Stimulated activated naive CD8-positive, alpha-beta T cell treated with anti-CD3 and anti-CD28 coated beads, Interleukin-15, Interleukin-2, amounts not matched to agents 100 ng/mL and 50 ng/mL, for 24 hours (primary cell): ENCODE measurements at regions not wholly inside any gene's neighbourhood (a gene's known extent, or its start where the extent isn't known, plus 50 kb on each side); places are given as distances from the start of the nearest gene placed in this dataset.

Experiments used
- H3K27ac Mint-ChIP-seq: one replicate; pipeline ENCODE4 v1.8.0; 2021; ENCODE audit warnings: mild to moderate bottlenecking, mixed read lengths
- H3K27me3 Mint-ChIP-seq: one replicate; pipeline ENCODE4 v1.8.0; 2021; ENCODE audit warnings: mixed read lengths
- H3K36me3 Mint-ChIP-seq: one replicate; pipeline ENCODE4 v1.8.0; 2021; ENCODE audit warnings: low read depth, mixed read lengths
- H3K4me1 Mint-ChIP-seq: one replicate; pipeline ENCODE4 v1.8.0; 2021; ENCODE audit warnings: low read depth, mixed read lengths
- H3K4me3 Mint-ChIP-seq: one replicate; pipeline ENCODE4 v1.8.0; 2021; ENCODE audit warnings: mild to moderate bottlenecking, mixed read lengths
- H3K9me3 Mint-ChIP-seq: one replicate; pipeline ENCODE4 v1.8.0; 2021; ENCODE audit warnings: mixed read lengths

- no peaks in the 10 kb centered on the region for H3K27me3 Mint-ChIP-seq
- H3K9me3 Mint-ChIP-seq, result peaks cover 8% of the 10 kb centered on the region
- H3K27ac Mint-ChIP-seq, result no peak overlapping the region
Observed at GRCh38 chr3:99549957-99550603, 88.3 kb upstream of the COL8A1 start.

GRCh38 chr3:99549220-99549619 is 89.2 kb upstream of the COL8A1 start:
- Mint-ChIP-seq H3K27ac (no peak overlapping the region), H3K4me1 (no peaks in the 10 kb centered on the region), H3K4me3 (no peak overlapping the region), H3K9me3 (peaks cover 2% of the 10 kb centered on the region), H3K27me3 (no peaks in the 10 kb centered on the region), H3K36me3 (no peaks in the 10 kb centered on the region)

More at GRCh38 chr3:99549957-99550603, 88.3 kb upstream of the COL8A1 start:
- Mint-ChIP-seq H3K36me3 (no peaks in the 10 kb centered on the region), H3K4me1 (no peaks in the 10 kb centered on the region), H3K4me3 (no peak overlapping the region)

GRCh38 chr3:99548674-99549073 is 89.7 kb upstream of the COL8A1 start:
- H3K27me3 Mint-ChIP-seq, result no peaks in the 10 kb centered on the region
- no peaks in the 10 kb centered on the region for H3K36me3 Mint-ChIP-seq
- no peak overlapping the region for H3K4me3 Mint-ChIP-seq
- no peak overlapping the region for H3K27ac Mint-ChIP-seq
- peaks cover 4% of the 10 kb centered on the region for H3K9me3 Mint-ChIP-seq
- H3K4me1 Mint-ChIP-seq, result no peaks in the 10 kb centered on the region

DNA sequence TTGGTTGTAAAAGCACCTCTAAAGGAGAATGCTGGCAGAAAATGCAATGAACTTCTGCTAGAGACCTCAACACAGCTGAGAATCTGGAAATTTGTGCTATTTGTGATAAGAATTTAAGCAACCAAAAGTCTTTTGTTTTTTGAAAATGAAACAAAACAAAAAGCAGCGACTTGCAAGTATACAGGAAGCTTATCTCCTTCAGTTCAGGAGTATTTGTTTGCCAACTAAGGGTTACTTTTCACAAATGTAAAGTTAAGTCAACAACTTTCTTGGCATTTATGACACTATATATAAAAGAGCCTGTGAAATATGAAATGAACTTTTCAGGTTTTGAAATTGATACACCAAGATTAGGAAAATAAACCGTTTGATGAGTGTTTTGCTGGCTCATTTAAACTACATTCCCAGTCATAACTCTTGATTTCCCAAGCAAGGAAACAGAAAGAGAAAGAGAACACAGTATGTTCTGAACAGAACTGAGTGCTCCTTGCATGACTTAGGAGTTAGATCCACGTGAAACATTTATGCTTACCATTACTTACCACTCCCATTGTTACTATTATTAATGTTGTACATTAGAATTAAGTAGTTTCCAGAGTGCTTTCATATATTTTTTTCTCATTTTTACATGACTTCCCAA is 92.3 kb upstream of the COL8A1 start:
- Mint-ChIP-seq H3K27me3 (no peaks in the 10 kb centered on the region), H3K9me3 (peaks cover 4% of the 10 kb centered on the region), H3K27ac (no peak overlapping the region), H3K36me3 (no peaks in the 10 kb centered on the region), H3K4me1 (no peaks in the 10 kb centered on the region), H3K4me3 (no peak overlapping the region)

DNA sequence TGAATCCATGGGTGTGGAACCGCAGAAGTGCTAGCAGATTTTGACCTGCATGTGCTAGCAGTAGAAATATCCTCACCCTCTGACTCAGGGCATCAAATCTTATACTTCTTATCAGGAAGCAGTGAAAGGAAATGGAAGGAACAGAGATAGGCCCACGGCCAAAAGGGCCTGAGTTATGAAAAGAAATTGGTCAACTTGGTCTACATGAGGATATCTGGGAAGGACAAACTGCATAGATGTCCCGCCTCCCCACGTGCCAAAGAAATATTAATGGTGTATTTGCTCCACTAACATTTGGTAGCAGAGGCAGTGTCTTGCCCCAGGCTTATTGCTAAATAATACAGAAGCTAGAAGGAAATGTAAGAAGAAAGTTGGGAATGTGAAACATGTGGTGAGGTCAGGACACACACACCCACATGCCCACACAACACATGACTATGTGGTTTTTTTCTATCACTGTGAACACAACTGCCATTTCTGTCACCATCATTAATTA is 93.6 kb upstream of the COL8A1 start:
- Mint-ChIP-seq H3K27ac (no peak overlapping the region), H3K27me3 (no peaks in the 10 kb centered on the region), H3K9me3 (peaks cover 4% of the 10 kb centered on the region), H3K36me3 (no peaks in the 10 kb centered on the region), H3K4me1 (no peaks in the 10 kb centered on the region), H3K4me3 (no peak overlapping the region)

GRCh38 chr3:99543796-99544195 is 94.6 kb upstream of the COL8A1 start:
- no peak overlapping the region for H3K27ac Mint-ChIP-seq

GRCh38 chr3:99542767-99543518 is 95.5 kb upstream of the COL8A1 start:
- no peaks in the 10 kb centered on the region for H3K27me3 Mint-ChIP-seq
- H3K36me3 Mint-ChIP-seq, result no peaks in the 10 kb centered on the region
- H3K4me3 Mint-ChIP-seq, result no peak overlapping the region
- H3K27ac Mint-ChIP-seq, result no peak overlapping the region
- H3K9me3 Mint-ChIP-seq, result peaks cover 4% of the 10 kb centered on the region
- H3K4me1 Mint-ChIP-seq, result no peaks in the 10 kb centered on the region

More at GRCh38 chr3:99543796-99544195, 94.6 kb upstream of the COL8A1 start:
- Mint-ChIP-seq H3K9me3 (peaks cover 4% of the 10 kb centered on the region), H3K27me3 (no peaks in the 10 kb centered on the region), H3K4me3 (no peak overlapping the region), H3K4me1 (no peaks in the 10 kb centered on the region), H3K36me3 (no peaks in the 10 kb centered on the region)

DNA sequence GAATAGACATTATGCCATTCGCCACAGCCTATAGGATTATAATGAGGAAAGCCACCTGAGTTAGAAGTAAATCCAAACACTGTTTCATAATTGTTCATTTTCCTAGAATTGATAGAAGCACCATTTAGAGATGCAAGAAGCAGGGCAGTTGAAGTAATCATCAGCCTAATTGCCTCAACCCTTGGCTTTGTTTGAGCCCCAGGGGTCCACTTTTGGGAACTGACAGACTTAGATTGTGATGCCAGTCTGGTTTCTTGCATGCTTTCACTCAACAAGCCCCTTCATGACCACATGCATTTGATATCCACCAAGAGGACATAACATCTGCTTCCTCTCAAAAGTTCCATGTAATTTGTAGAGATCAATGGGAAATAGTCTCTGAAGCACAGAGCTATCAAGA is 97.2 kb upstream of the COL8A1 start:
- no peaks in the 10 kb centered on the region for H3K4me1 Mint-ChIP-seq
- no peaks in the 10 kb centered on the region for H3K27me3 Mint-ChIP-seq

GRCh38 chr3:99537416-99537815 is 101.0 kb upstream of the COL8A1 start:
- peaks cover 5% of the 10 kb centered on the region for H3K27me3 Mint-ChIP-seq
- no peaks in the 10 kb centered on the region for H3K4me1 Mint-ChIP-seq
- H3K27ac Mint-ChIP-seq, result no peak overlapping the region
- H3K36me3 Mint-ChIP-seq, result no peaks in the 10 kb centered on the region
- H3K4me3 Mint-ChIP-seq, result no peak overlapping the region
- H3K9me3 Mint-ChIP-seq, result no peaks in the 10 kb centered on the region

More for the DNA sequence above, 97.2 kb upstream of the COL8A1 start:
- no peaks in the 10 kb centered on the region for H3K36me3 Mint-ChIP-seq
- no peak overlapping the region for H3K4me3 Mint-ChIP-seq
- peaks cover 4% of the 10 kb centered on the region for H3K9me3 Mint-ChIP-seq
- H3K27ac Mint-ChIP-seq, result no peak overlapping the region

DNA sequence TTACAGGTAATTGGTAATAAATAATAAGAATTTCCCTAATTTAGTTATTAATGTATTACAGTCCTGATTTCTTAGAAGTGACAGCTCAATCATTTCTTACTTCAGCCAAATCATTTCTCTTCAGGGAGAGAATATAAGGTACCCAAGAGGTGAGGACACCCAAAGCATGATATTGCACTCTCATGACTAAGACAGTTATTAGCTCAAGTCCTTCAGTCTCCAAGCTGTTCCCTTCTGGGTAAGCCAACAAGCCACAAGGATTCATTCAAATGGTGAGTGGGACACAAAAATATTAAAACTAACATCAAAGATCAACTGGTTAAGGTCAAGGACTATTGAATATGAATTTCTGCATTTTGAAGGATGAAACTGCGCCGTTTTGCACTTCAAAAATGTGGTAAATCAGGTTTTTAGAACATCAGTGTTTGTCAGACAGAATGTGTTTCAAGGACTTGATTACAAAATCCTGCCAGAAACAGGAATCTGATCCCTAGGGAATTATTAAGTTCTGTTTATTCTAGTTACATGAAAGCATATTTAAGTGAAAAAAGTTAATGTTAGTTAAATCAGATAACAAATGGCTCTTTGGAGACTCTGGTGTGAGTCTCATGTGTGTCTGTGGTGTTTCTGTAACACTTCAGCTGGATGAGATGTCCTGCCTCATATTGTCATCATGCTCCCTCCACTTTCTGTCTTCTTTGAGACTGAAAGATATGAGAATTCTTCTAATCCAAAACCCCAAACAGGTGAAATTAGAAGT is 101.7 kb upstream of the COL8A1 start:
- H3K9me3 Mint-ChIP-seq, result no peaks in the 10 kb centered on the region
- H3K36me3 Mint-ChIP-seq, result no peaks in the 10 kb centered on the region
- peaks cover 5% of the 10 kb centered on the region for H3K27me3 Mint-ChIP-seq
- H3K27ac Mint-ChIP-seq, result no peak overlapping the region
- H3K4me3 Mint-ChIP-seq, result no peak overlapping the region
- H3K4me1 Mint-ChIP-seq, result no peaks in the 10 kb centered on the region

DNA sequence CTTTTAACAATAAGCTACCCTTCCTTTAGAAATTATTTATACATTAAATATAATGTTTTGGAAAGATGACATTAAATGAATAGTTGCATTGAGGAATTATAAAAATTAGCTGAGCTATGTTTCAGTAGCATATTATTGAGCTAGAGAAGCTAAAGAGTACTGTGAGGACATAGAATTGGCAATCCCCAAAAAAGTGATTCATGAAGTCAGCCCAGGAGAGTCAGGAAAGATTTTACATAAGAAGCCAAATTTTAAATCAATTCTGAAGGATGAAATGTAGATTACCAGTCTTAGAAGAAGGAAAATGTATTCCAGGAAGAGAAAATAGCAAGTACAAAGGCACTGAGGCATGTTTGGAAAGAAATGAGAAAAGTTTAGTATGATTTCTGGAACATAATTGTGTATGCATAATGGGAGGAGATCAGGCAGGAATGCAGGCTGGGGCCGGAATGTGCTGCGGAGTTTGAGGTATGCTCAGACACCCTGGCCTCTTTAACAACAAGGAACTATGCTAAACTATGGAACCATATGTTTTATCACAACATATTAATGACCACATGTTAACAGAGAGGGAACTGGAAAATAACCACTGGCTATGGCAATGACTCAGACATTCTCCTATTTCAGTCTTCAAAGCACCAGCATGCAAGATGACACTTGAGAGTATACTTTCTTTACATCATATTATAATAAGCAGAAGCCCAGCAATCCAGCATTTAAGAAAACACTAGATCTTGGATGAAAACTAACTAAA is 103.3 kb upstream of the COL8A1 start:
- no peak overlapping the region for H3K4me3 Mint-ChIP-seq

GRCh38 chr3:99532246-99532645 is 106.1 kb upstream of the COL8A1 start:
- no peak overlapping the region for H3K4me3 Mint-ChIP-seq
- no peaks in the 10 kb centered on the region for H3K4me1 Mint-ChIP-seq
- peaks cover 5% of the 10 kb centered on the region for H3K27me3 Mint-ChIP-seq
- H3K27ac Mint-ChIP-seq, result no peak overlapping the region
- no peaks in the 10 kb centered on the region for H3K36me3 Mint-ChIP-seq
- no peaks in the 10 kb centered on the region for H3K9me3 Mint-ChIP-seq

More for the DNA sequence above, 103.3 kb upstream of the COL8A1 start:
- Mint-ChIP-seq H3K27me3 (peaks cover 5% of the 10 kb centered on the region), H3K36me3 (no peaks in the 10 kb centered on the region), H3K27ac (no peak overlapping the region), H3K9me3 (no peaks in the 10 kb centered on the region), H3K4me1 (no peaks in the 10 kb centered on the region)

DNA sequence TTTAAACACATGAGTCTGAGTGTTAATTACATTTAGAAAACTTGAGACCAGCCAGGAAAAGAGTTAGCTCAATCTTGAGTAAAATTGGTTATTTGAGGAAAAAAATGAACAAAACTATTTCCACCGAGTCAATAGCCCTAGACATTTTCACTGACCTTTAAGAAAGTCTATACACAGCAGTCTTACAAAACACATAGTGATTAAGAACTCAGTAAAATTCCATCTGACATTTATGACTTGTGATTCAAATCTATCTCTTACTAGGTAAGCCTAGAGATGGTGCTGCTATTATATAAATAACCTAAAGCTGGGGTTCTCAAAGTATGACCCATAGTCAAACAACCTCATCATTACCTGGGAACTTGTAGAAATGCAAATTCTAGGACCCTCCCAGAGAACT is 109.1 kb upstream of the COL8A1 start:
- H3K4me3 Mint-ChIP-seq, result no peak overlapping the region
- no peaks in the 10 kb centered on the region for H3K4me1 Mint-ChIP-seq
- H3K27me3 Mint-ChIP-seq, result no peaks in the 10 kb centered on the region
- H3K36me3 Mint-ChIP-seq, result no peaks in the 10 kb centered on the region
- H3K27ac Mint-ChIP-seq, result no peak overlapping the region
- H3K9me3 Mint-ChIP-seq, result peaks cover 4% of the 10 kb centered on the region

GRCh38 chr3:99526921-99527320 is 111.5 kb upstream of the COL8A1 start:
- no peak overlapping the region for H3K4me3 Mint-ChIP-seq
- no peak overlapping the region for H3K27ac Mint-ChIP-seq
- no peaks in the 10 kb centered on the region for H3K36me3 Mint-ChIP-seq
- H3K27me3 Mint-ChIP-seq, result no peaks in the 10 kb centered on the region
- no peaks in the 10 kb centered on the region for H3K4me1 Mint-ChIP-seq
- peaks cover 4% of the 10 kb centered on the region for H3K9me3 Mint-ChIP-seq
